ENCODE measurements at regions not wholly inside any gene's neighbourhood (a gene's known extent, or its start where the extent isn't known, plus 50 kb on each side); places are given as distances from the start of the nearest gene placed in this dataset.

DNA sequence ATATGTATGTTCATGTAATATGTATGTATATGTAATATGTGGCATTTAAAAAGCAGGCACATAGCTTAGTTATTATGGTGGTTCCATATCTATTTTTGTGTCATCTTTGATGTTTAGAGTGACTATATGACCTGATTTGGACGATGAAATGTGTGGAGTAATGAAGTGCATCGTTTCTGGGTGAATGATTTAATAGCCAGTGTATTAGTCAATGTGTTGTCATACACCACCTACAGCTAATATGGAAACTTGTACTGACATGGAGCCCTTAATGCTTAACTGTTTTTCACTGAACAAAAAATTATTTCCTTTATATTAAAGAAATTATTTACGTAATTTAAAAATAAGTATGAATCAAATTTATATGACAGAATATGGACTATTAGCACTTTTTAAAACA is 292.3 kb upstream of the FSTL5 start:
- no peaks in the 10 kb centered on the region for H3K4me1 Mint-ChIP-seq (ENCODE audit: low read depth)
- ATAC-seq (no peak), DNase-seq (no peak)
- no peaks in the 10 kb centered on the region for H3K9me3 Mint-ChIP-seq
- no peak overlapping the region for H3K4me3 Mint-ChIP-seq
- intact Hi-C loops (cut with micrococcal nuclease), result no loop called here
- TF ChIP-seq, protein P1, sequence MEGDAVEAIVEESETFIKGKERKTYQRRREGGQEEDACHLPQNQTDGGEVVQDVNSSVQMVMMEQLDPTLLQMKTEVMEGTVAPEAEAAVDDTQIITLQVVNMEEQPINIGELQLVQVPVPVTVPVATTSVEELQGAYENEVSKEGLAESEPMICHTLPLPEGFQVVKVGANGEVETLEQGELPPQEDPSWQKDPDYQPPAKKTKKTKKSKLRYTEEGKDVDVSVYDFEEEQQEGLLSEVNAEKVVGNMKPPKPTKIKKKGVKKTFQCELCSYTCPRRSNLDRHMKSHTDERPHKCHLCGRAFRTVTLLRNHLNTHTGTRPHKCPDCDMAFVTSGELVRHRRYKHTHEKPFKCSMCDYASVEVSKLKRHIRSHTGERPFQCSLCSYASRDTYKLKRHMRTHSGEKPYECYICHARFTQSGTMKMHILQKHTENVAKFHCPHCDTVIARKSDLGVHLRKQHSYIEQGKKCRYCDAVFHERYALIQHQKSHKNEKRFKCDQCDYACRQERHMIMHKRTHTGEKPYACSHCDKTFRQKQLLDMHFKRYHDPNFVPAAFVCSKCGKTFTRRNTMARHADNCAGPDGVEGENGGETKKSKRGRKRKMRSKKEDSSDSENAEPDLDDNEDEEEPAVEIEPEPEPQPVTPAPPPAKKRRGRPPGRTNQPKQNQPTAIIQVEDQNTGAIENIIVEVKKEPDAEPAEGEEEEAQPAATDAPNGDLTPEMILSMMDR (IDR thresholded peaks at IDR 0.05), result no peak
- POLR2A ChIA-PET, result no interaction called here
- no peaks in the 10 kb centered on the region for H3K27me3 Mint-ChIP-seq
- no peak overlapping the region for H3K27ac Mint-ChIP-seq
- CTCF ChIA-PET, result no interaction called here
- no peaks in the 10 kb centered on the region for H3K36me3 Mint-ChIP-seq (ENCODE audit: low read depth)

DNA sequence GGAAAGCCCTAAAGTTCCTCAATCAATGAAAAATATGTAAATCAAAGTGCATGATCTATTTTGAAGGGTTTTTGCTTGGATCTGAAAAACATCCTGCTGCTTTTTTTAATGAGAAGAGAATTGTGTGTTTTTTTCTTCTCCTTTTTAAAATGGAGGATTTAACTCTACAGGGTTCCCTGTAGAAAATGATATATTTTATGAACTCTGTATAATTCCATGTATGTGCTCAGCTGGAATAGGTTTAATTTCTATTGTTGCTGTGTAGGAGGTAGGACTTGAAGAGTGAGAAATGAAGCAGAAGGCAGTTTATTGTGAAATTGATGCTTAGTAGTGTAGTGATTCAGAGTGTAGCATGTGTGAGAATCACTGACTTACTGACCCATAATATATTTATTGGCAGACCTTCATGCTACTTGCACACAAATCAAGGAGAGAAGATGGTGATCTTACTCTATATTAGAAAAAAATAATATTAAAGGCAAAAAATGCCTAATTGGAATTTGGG is 286.8 kb upstream of the FSTL5 start:
- DNase-seq, result no peak
- Mint-ChIP-seq H3K4me1 (ENCODE audit: low read depth) (no peaks in the 10 kb centered on the region), H3K27me3 (no peaks in the 10 kb centered on the region), H3K9me3 (no peaks in the 10 kb centered on the region), H3K36me3 (ENCODE audit: low read depth) (no peaks in the 10 kb centered on the region), H3K4me3 (no peak overlapping the region), H3K27ac (no peak overlapping the region)
- ChIA-PET POLR2A (no interaction called here), CTCF (no interaction called here)
- no peak for ATAC-seq
- TF ChIP-seq, protein P1 (IDR thresholded peaks at IDR 0.05), result no peak
- intact Hi-C loops (cut with micrococcal nuclease), result no loop called here

DNA sequence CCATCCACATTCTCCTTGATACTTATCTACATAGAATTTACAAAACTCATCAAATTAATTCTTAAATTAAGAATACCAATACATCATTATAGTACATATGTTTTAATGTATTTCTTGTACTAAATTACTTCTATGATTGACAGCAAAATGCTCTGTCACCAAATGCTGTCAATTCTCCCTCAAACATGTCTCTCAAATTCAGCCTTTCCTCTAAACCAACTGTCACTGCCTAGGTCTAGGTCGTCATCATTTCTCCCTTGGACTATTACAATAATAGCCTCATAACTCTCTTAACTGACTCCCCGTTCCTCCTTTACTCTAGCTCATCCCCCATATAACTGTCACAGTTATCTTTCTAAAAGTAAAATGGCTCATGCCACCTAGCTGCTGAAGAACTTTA is 279.7 kb upstream of the FSTL5 start:
- H3K27ac Mint-ChIP-seq, result no peak overlapping the region
- ChIA-PET POLR2A (no interaction called here), CTCF (no interaction called here)
- no peaks in the 10 kb centered on the region for H3K36me3 Mint-ChIP-seq (ENCODE audit: low read depth)
- H3K27me3 Mint-ChIP-seq, result no peaks in the 10 kb centered on the region
- ATAC-seq, result no peak
- no peaks in the 10 kb centered on the region for H3K4me1 Mint-ChIP-seq (ENCODE audit: low read depth)
- no peak for DNase-seq
- H3K4me3 Mint-ChIP-seq, result no peak overlapping the region
- intact Hi-C loops (cut with micrococcal nuclease), result no loop called here
- TF ChIP-seq, protein P1 (IDR thresholded peaks at IDR 0.05), result no peak
- no peaks in the 10 kb centered on the region for H3K9me3 Mint-ChIP-seq

DNA sequence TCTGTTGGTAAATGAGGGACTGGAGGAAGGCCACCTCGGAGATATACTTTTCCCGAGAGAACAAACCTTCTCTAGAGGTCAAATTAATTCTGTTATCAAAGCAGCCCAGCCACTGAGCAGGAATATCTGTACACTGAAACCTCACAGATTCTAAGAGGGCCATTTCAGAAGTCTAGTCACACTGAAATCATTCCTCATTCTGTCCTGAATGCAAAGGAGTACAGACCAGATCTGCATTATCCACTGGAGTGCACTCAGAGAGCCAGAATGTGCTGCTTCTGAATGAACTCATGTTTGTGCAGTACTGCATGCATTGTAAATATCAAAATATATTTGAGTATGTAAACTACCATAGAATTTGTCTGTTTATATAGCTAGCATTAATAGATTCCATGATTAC is 278.3 kb upstream of the FSTL5 start:
- intact Hi-C loops (cut with micrococcal nuclease), result no loop called here
- CTCF ChIA-PET, result no interaction called here
- Mint-ChIP-seq H3K4me3 (no peak overlapping the region), H3K27ac (no peak overlapping the region), H3K36me3 (ENCODE audit: low read depth) (no peaks in the 10 kb centered on the region), H3K9me3 (peaks cover 3% of the 10 kb centered on the region), H3K4me1 (ENCODE audit: low read depth) (no peaks in the 10 kb centered on the region), H3K27me3 (no peaks in the 10 kb centered on the region)
- POLR2A ChIA-PET, result no interaction called here
- DNase-seq, result no peak
- no peak for ATAC-seq
- TF ChIP-seq, protein P1 (IDR thresholded peaks at IDR 0.05), result no peak

DNA sequence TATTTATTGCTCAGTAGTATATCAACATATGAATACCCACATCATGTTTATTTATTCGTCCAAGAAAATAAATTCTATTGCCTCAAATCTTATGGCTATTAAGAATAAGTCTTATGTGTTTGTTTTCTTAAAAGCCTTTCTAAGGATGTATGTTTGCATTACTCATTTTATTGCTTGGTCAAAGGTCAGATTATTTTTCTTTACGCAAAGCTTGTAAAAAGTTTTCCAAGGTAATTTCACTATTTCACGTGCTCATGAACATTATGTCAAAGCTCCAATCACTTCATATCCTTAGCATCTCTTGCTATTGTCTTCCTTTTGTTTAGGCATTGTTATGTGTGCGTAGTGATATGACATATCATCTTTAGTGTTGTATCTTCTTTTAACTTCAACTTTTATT is 258.5 kb upstream of the FSTL5 start:
- no peak for DNase-seq
- Mint-ChIP-seq H3K4me3 (no peak overlapping the region), H3K27me3 (no peaks in the 10 kb centered on the region), H3K4me1 (ENCODE audit: low read depth) (no peaks in the 10 kb centered on the region), H3K9me3 (no peaks in the 10 kb centered on the region), H3K27ac (no peak overlapping the region), H3K36me3 (ENCODE audit: low read depth) (no peaks in the 10 kb centered on the region)
- ChIA-PET POLR2A (no interaction called here), CTCF (no interaction called here)
- intact Hi-C loops (cut with micrococcal nuclease), result no loop called here
- TF ChIP-seq, protein P1 (IDR thresholded peaks at IDR 0.05), result no peak
- ATAC-seq, result no peak

Measured in activated CD8-positive, alpha-beta T cell treated with anti-CD3 and anti-CD28 coated beads for 36 hours (primary cell).